H9 (cell line): ENCODE measurements at regions not wholly inside any gene's neighbourhood (a gene's known extent, or its start where the extent isn't known, plus 50 kb on each side); places are given as distances from the start of the nearest gene placed in this dataset.

Experiments used
- DNase-seq: peaks from one replicate; pipeline ENCODE4 v3.0.0-alpha.2; 2017
- H2AFZ ChIP-seq: one replicate; pipeline ENCODE4 v1.6.1; 2013; ENCODE audit warnings: mild to moderate bottlenecking, low read length, control low read depth, moderate library complexity
- H2AK5ac ChIP-seq: 2 replicates; pipeline ENCODE4 v1.6.1; 2013; ENCODE audit warnings: low read length, control low read depth, mixed read lengths; ENCODE audit not compliant: insufficient read length
- H2BK120ac ChIP-seq: one replicate; pipeline ENCODE4 v1.6.1; 2013; ENCODE audit warnings: low read depth, mild to moderate bottlenecking, low read length, control low read depth, inconsistent platforms; ENCODE audit not compliant: poor library complexity, severe bottlenecking
- H2BK12ac ChIP-seq: 2 replicates; pipeline ENCODE4 v1.6.1; 2013; ENCODE audit warnings: low read length, control low read depth, mixed read lengths, low read depth; ENCODE audit not compliant: insufficient read length
- H2BK15ac ChIP-seq: 2 replicates; pipeline ENCODE4 v1.6.1; 2013; ENCODE audit warnings: low read depth, low read length, control low read depth
- H2BK20ac ChIP-seq: one replicate; pipeline ENCODE4 v1.6.1; 2013; ENCODE audit warnings: low read depth, mild to moderate bottlenecking, low read length, control low read depth, inconsistent platforms; ENCODE audit not compliant: poor library complexity, severe bottlenecking
- H2BK5ac ChIP-seq: 2 replicates; pipeline ENCODE4 v1.6.1; 2013; ENCODE audit warnings: low read length, control low read depth, mixed read lengths; ENCODE audit not compliant: insufficient read length
- H3K14ac ChIP-seq: 2 replicates; pipeline ENCODE4 v1.6.1; 2013; ENCODE audit warnings: low read length, control low read depth; ENCODE audit not compliant: insufficient read depth
- H3K18ac ChIP-seq: 2 replicates; pipeline ENCODE4 v1.6.1; 2013; ENCODE audit warnings: low read depth, mild to moderate bottlenecking, mixed read lengths, low read length, control low read depth; ENCODE audit not compliant: insufficient read length
- H3K23ac ChIP-seq: 2 replicates; pipeline ENCODE4 v1.6.1; 2013; ENCODE audit warnings: low read length, control low read depth, mixed read lengths, low read depth; ENCODE audit not compliant: insufficient read length
- H3K23me2 ChIP-seq: 2 replicates; pipeline ENCODE4 v1.6.1; 2013; ENCODE audit warnings: low read depth, mild to moderate bottlenecking, mixed read lengths, low read length, control low read depth; ENCODE audit not compliant: insufficient read length, poor library complexity, severe bottlenecking
- H3K27ac ChIP-seq: 2 replicates; pipeline ENCODE4 v1.5.1; 2013; ENCODE audit warnings: low read length, control low read depth, mixed read lengths, low read depth; ENCODE audit not compliant: insufficient read length
- H3K27me3 ChIP-seq: 2 replicates; pipeline ENCODE4 v1.6.1; 2013; ENCODE audit warnings: low read length, control low read depth, inconsistent platforms; ENCODE audit not compliant: insufficient read depth
- H3K4ac ChIP-seq: 2 replicates; pipeline ENCODE4 v1.6.1; 2013; ENCODE audit warnings: low read depth, mild to moderate bottlenecking, control low read depth, inconsistent platforms, low read length, moderate library complexity
- H3K4me1 ChIP-seq: 2 replicates; pipeline ENCODE4 v1.6.1; 2013; ENCODE audit warnings: low read length, control low read depth, inconsistent platforms; ENCODE audit not compliant: insufficient read depth
- H3K4me2 ChIP-seq: 2 replicates; pipeline ENCODE4 v1.6.1; 2013; ENCODE audit warnings: low read length, control low read depth, mixed read lengths; ENCODE audit not compliant: insufficient read length, insufficient read depth
- H3K56ac ChIP-seq: 2 replicates; pipeline ENCODE4 v1.6.1; 2013; ENCODE audit warnings: low read depth, mild to moderate bottlenecking, mixed read lengths, low read length, control low read depth; ENCODE audit not compliant: insufficient read length
- H3K79me1 ChIP-seq: 2 replicates; pipeline ENCODE4 v1.6.1; 2013; ENCODE audit warnings: low read depth, mild to moderate bottlenecking, moderate library complexity, low read length, control low read depth, inconsistent platforms; ENCODE audit not compliant: insufficient read depth, poor library complexity, severe bottlenecking
- H3K79me2 ChIP-seq: 2 replicates; pipeline ENCODE4 v1.6.1; 2013; ENCODE audit warnings: low read length, control low read depth, inconsistent platforms; ENCODE audit not compliant: insufficient read depth
- H3K9ac ChIP-seq: 2 replicates; pipeline ENCODE4 v1.6.1; 2013; ENCODE audit warnings: low read length, control low read depth, mixed read lengths; ENCODE audit not compliant: insufficient read length; ENCODE audit errors: extremely low read depth
- H3K9me3 ChIP-seq: one replicate; pipeline ENCODE4 v1.6.1; 2013; ENCODE audit warnings: low read depth, low read length, inconsistent platforms; ENCODE audit not compliant: control insufficient read depth
- H3T11ph ChIP-seq: one replicate; pipeline ENCODE4 v1.6.1; 2013; ENCODE audit warnings: mild to moderate bottlenecking, low read length, control low read depth, inconsistent platforms
- H4K20me1 ChIP-seq: one replicate; pipeline ENCODE4 v1.6.1; 2013; ENCODE audit not compliant: control insufficient read depth, insufficient read length, insufficient read depth
- H4K5ac ChIP-seq: 2 replicates; pipeline ENCODE4 v1.6.1; 2013; ENCODE audit warnings: low read depth, mild to moderate bottlenecking, mixed read lengths, low read length, control low read depth; ENCODE audit not compliant: insufficient read length
- H4K8ac ChIP-seq: replicated peaks from 2 replicates; pipeline ENCODE4 v1.6.1; 2013; ENCODE audit warnings: low read length, control low read depth, mixed read lengths, low read depth; ENCODE audit not compliant: insufficient read length
- H4K91ac ChIP-seq: 2 replicates; pipeline ENCODE4 v1.6.1; 2013; ENCODE audit warnings: low read depth, mild to moderate bottlenecking, moderate library complexity, mixed read lengths, low read length, control low read depth; ENCODE audit not compliant: insufficient read length
- H3K27ac Mint-ChIP-seq, 3 experiments: 2 replicates in 2 of 3; 3 replicates in 1 of 3; pipeline ENCODE4 v1.8.0; 2020 to 2021; ENCODE audit warnings: mixed read lengths in 3 of 3, mild to moderate bottlenecking in 1 of 3, moderate library complexity in 1 of 3
- H3K27me3 Mint-ChIP-seq: 2 replicates; pipeline ENCODE4 v1.8.0; 2021; ENCODE audit warnings: low read depth, mild to moderate bottlenecking, moderate library complexity, mixed read lengths
- H3K36me3 Mint-ChIP-seq, 3 experiments: 2 replicates in 2 of 3; 3 replicates in 1 of 3; pipeline ENCODE4 v1.8.0; 2020 to 2021; ENCODE audit warnings: low read depth in 3 of 3, mixed read lengths in 3 of 3; ENCODE audit not compliant: insufficient read depth in 1 of 3
- H3K4me1 Mint-ChIP-seq, 2 experiments: 2 replicates each; pipeline ENCODE4 v1.8.0; 2020; ENCODE audit warnings: mixed read lengths in 2 of 2
- H3K4me3 Mint-ChIP-seq, 2 experiments: 2 replicates in 1 of 2; 3 replicates in 1 of 2; pipeline ENCODE4 v1.8.0; 2020 to 2021; ENCODE audit warnings: mild to moderate bottlenecking in 2 of 2, mixed read lengths in 2 of 2, moderate library complexity in 1 of 2
- H3K9me3 Mint-ChIP-seq, 2 experiments: 2 replicates in 1 of 2; 3 replicates in 1 of 2; pipeline ENCODE4 v1.8.0; 2020; ENCODE audit warnings: mild to moderate bottlenecking in 2 of 2, mixed read lengths in 2 of 2, moderate library complexity in 1 of 2
- WGBS: extraction: QIAGEN DNeasy Blood & Tissue Kit; methylation state at CpG from one replicate; pipeline ENCODE4 v1.1.7; 2013; ENCODE audit warnings: missing lambda C conversion rate, low lambda C conversion rate, mixed read lengths; ENCODE audit not compliant: insufficient read length; ENCODE audit errors: extremely low coverage; 5-methylcytosine and 5-hydroxymethylcytosine counted together
- TF ChIP-seq, protein P1 (sequence below): fragments of 200-600 bp; sonication (generic); conservative IDR thresholded peaks from 3 replicates; pipeline ENCODE4 v1.8.0; 2021; ENCODE audit warnings: antibody characterized with exemption, mild to moderate bottlenecking

DNA sequence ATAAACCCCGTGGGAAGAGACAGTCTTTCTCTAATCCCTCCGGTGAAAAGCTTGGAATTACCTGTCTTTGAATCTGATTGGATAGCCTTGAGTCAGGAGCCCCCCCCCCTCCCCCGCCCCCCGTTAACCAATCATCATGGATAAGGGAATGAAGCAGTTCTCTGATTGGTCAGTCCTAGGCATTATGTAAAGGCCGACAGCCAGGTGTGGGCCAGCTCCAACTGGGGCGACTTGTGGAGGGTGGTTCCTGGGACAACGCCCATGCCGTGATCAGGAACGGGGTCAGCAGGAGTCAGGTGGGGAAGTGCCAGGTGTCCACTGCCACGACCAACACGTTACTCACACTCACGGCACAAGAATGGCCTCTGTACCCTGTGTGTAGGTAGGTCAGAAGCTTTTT lies 406.8 kb upstream of the SULF2 start:
- no peak for DNase-seq
- Histone ChIP-seq H4K5ac (no peak overlapping the region), H3K18ac (no peak overlapping the region), H2BK120ac (no peak overlapping the region), H3K27me3 (no peaks in the 10 kb centered on the region), H3K4me2 (no peak overlapping the region), H4K8ac (no peak overlapping the region), H3K9me3 (no peaks in the 10 kb centered on the region), H3T11ph (no peak overlapping the region), H3K4me1 (no peaks in the 10 kb centered on the region), H2BK12ac (no peak overlapping the region), H3K79me2 (no peaks in the 10 kb centered on the region), H3K14ac (no peak overlapping the region), H2BK20ac (no peak overlapping the region), H2BK15ac (no peak overlapping the region), H3K79me1 (no peaks in the 10 kb centered on the region), H3K23me2 (no peaks in the 10 kb centered on the region), H4K91ac (no peak overlapping the region), H4K20me1 (no peaks in the 10 kb centered on the region), H2BK5ac (no peak overlapping the region), H3K56ac (no peak overlapping the region), H3K9ac (no peak overlapping the region), H3K23ac (no peak overlapping the region), H2AK5ac (no peak overlapping the region), H3K4ac (no peak overlapping the region), H2AFZ (no peak overlapping the region), H3K27ac (no peak overlapping the region)
- Mint-ChIP-seq H3K36me3 (peaks cover 0 to 2% (median 0%) of the 10 kb centered on the region in 3 experiments; a peak in 2 of 7 replicates), H3K27ac (no peak overlapping the region), H3K4me1 (peaks cover 21 to 25% of the 10 kb centered on the region in 2 experiments), H3K9me3 (no peaks in the 10 kb centered on the region), H3K27me3 (peaks cover 2% of the 10 kb centered on the region; the same call in 1 of the 2 replicates), H3K4me3 (no peak overlapping the region)
- TF ChIP-seq, protein P1, sequence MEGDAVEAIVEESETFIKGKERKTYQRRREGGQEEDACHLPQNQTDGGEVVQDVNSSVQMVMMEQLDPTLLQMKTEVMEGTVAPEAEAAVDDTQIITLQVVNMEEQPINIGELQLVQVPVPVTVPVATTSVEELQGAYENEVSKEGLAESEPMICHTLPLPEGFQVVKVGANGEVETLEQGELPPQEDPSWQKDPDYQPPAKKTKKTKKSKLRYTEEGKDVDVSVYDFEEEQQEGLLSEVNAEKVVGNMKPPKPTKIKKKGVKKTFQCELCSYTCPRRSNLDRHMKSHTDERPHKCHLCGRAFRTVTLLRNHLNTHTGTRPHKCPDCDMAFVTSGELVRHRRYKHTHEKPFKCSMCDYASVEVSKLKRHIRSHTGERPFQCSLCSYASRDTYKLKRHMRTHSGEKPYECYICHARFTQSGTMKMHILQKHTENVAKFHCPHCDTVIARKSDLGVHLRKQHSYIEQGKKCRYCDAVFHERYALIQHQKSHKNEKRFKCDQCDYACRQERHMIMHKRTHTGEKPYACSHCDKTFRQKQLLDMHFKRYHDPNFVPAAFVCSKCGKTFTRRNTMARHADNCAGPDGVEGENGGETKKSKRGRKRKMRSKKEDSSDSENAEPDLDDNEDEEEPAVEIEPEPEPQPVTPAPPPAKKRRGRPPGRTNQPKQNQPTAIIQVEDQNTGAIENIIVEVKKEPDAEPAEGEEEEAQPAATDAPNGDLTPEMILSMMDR = no peak
- whole genome bisulfite sequencing = no CpG with 5 or more reads among the region's 12 CpGs
